ENCODE measurements at regions not wholly inside any gene's neighbourhood (a gene's known extent, or its start where the extent isn't known, plus 50 kb on each side); places are given as distances from the start of the nearest gene placed in this dataset.

DNA sequence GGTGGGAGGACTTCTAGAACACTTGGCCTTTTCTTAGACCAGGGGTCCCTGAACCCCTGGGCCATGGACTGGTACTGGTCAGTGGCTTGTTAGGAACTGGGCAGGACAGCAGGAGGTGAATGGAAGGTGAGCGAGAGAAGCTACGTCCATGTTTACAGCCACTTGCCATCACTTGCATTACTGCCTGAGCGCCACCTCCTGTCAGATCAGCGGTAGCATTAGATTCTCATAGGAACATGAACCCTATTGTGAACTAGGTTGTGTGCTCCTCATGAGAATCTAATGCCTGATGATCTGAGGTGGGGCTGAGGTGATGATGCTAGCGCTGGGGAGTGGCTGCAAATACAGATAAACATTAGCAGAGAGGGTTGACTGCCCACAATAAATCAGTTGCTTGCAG, 100.9 kb upstream of the IGFBP7 start:
- no peak for TF ChIP-seq POLR2A (IDR thresholded peaks at IDR 0.05)
- TF ChIP-seq, protein P1, sequence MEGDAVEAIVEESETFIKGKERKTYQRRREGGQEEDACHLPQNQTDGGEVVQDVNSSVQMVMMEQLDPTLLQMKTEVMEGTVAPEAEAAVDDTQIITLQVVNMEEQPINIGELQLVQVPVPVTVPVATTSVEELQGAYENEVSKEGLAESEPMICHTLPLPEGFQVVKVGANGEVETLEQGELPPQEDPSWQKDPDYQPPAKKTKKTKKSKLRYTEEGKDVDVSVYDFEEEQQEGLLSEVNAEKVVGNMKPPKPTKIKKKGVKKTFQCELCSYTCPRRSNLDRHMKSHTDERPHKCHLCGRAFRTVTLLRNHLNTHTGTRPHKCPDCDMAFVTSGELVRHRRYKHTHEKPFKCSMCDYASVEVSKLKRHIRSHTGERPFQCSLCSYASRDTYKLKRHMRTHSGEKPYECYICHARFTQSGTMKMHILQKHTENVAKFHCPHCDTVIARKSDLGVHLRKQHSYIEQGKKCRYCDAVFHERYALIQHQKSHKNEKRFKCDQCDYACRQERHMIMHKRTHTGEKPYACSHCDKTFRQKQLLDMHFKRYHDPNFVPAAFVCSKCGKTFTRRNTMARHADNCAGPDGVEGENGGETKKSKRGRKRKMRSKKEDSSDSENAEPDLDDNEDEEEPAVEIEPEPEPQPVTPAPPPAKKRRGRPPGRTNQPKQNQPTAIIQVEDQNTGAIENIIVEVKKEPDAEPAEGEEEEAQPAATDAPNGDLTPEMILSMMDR (IDR thresholded peaks at IDR 0.05) = no peak
- TF ChIP-seq EP300 (IDR thresholded peaks at IDR 0.05; ENCODE audit: low read depth) = no peak
- TF ChIP-seq POLR2AphosphoS5 (IDR thresholded peaks at IDR 0.05) = no peak

All from transverse colon (tissue), 4 donors.